Neural progenitor cell (in vitro differentiated cells): ENCODE measurements at regions not wholly inside any gene's neighbourhood (a gene's known extent, or its start where the extent isn't known, plus 50 kb on each side); places are given as distances from the start of the nearest gene placed in this dataset.

Experiments used
- DNase-seq: peaks from one replicate; pipeline ENCODE4 v3.0.0-alpha.2; 2016; ENCODE audit warnings: low spot score
- H2AFZ ChIP-seq: fragments of 200-600 bp; sonication (generic); replicated peaks from 2 replicates; pipeline ENCODE4 v1.6.1; 2016; ENCODE audit warnings: antibody characterized with exemption
- H3F3A ChIP-seq: fragments of 200-600 bp; sonication (generic); 2 replicates; pipeline ENCODE4 v1.6.1; 2016; ENCODE audit warnings: antibody characterized with exemption, low read depth
- H3K27ac ChIP-seq: fragments of 200-600 bp; sonication (generic); 2 replicates; pipeline ENCODE4 v1.5.1; 2016; ENCODE audit warnings: mild to moderate bottlenecking
- H3K27me3 ChIP-seq: fragments of 200-600 bp; sonication (generic); 2 replicates; pipeline ENCODE4 v1.6.1; 2016; ENCODE audit warnings: mild to moderate bottlenecking, moderate library complexity
- H3K36me3 ChIP-seq: fragments of 200-600 bp; sonication (generic); 2 replicates; pipeline ENCODE4 v1.5.1; 2016
- H3K4me1 ChIP-seq: fragments of 200-600 bp; sonication (generic); 2 replicates; pipeline ENCODE4 v1.6.1; 2016; ENCODE audit warnings: mixed run types
- H3K4me2 ChIP-seq: fragments of 200-600 bp; sonication (generic); 2 replicates; pipeline ENCODE4 v1.6.1; 2016
- H3K4me3 ChIP-seq: fragments of 200-600 bp; sonication (generic); 2 replicates; pipeline ENCODE4 v1.5.1; 2016
- H3K79me2 ChIP-seq: fragments of 200-600 bp; sonication (generic); 2 replicates; pipeline ENCODE4 v1.6.1; 2016; ENCODE audit warnings: low read depth
- H3K9ac ChIP-seq: fragments of 200-600 bp; sonication (generic); 2 replicates; pipeline ENCODE4 v1.6.1; 2016
- H3K9me3 ChIP-seq: fragments of 200-600 bp; sonication (generic); 2 replicates; pipeline ENCODE4 v1.5.1; 2016; ENCODE audit warnings: low read depth
- H4K20me1 ChIP-seq: fragments of 200-600 bp; sonication (generic); 2 replicates; pipeline ENCODE4 v1.6.1; 2016; ENCODE audit warnings: low read depth
- H3K27ac Mint-ChIP-seq: 3 replicates; pipeline ENCODE4 v1.8.0; 2021; ENCODE audit warnings: mixed read lengths
- H3K27me3 Mint-ChIP-seq: 2 replicates; pipeline ENCODE4 v1.8.0; 2022; ENCODE audit warnings: low read depth, mild to moderate bottlenecking, inconsistent platforms, moderate library complexity, mixed read lengths; ENCODE audit not compliant: insufficient read depth
- H3K36me3 Mint-ChIP-seq: 3 replicates; pipeline ENCODE4 v1.8.0; 2021; ENCODE audit warnings: mixed read lengths
- H3K4me1 Mint-ChIP-seq: 3 replicates; pipeline ENCODE4 v1.8.0; 2021; ENCODE audit warnings: mixed read lengths
- H3K4me3 Mint-ChIP-seq: 3 replicates; pipeline ENCODE4 v1.8.0; 2021; ENCODE audit warnings: mild to moderate bottlenecking, moderate library complexity, mixed read lengths
- H3K9me3 Mint-ChIP-seq: 3 replicates; pipeline ENCODE4 v1.8.0; 2020; ENCODE audit warnings: mixed read lengths
- CTCF ChIP-seq: fragments of 200-600 bp; sonication (generic); IDR thresholded peaks from 2 replicates; pipeline ENCODE4 v1.5.1; 2017; ENCODE audit warnings: antibody characterized with exemption, mild to moderate bottlenecking
- EZH2 ChIP-seq: fragments of 200-600 bp; sonication (generic); IDR thresholded peaks from 2 replicates; pipeline ENCODE4 v1.6.1; 2017; ENCODE audit warnings: antibody characterized with exemption, mild to moderate bottlenecking, moderate library complexity
- EZH2phosphoT487 ChIP-seq: fragments of 200-600 bp; sonication (generic); IDR thresholded peaks from 2 replicates; pipeline ENCODE4 v1.6.1; 2017; ENCODE audit warnings: antibody characterized with exemption

GRCh38 chr9:73095425-73095824, 56.2 kb upstream of the ANXA1 start:
- H3K79me2 ChIP-seq, result no peaks in the 10 kb centered on the region
- H3K4me1 ChIP-seq, result no peaks in the 10 kb centered on the region
- TF ChIP-seq CTCF (no peak), EZH2 (no peak), EZH2phosphoT487 (no peak)
- no peaks in the 10 kb centered on the region for H3F3A ChIP-seq
- no peak overlapping the region for H2AFZ ChIP-seq
- H3K36me3 ChIP-seq, result no peaks in the 10 kb centered on the region
- Mint-ChIP-seq H3K36me3 (no peaks in the 10 kb centered on the region), H3K9me3 (no peaks in the 10 kb centered on the region), H3K27ac (no peak overlapping the region), H3K4me3 (no peak overlapping the region), H3K27me3 (no peaks in the 10 kb centered on the region), H3K4me1 (no peaks in the 10 kb centered on the region)
- no peak for DNase-seq
- no peak overlapping the region for H3K27ac ChIP-seq
- no peak overlapping the region for H3K9ac ChIP-seq
- H3K4me2 ChIP-seq, result no peak overlapping the region
- H3K4me3 ChIP-seq, result no peak overlapping the region
- H3K27me3 ChIP-seq, result no peaks in the 10 kb centered on the region
- no peaks in the 10 kb centered on the region for H4K20me1 ChIP-seq
- H3K9me3 ChIP-seq, result no peaks in the 10 kb centered on the region

DNA sequence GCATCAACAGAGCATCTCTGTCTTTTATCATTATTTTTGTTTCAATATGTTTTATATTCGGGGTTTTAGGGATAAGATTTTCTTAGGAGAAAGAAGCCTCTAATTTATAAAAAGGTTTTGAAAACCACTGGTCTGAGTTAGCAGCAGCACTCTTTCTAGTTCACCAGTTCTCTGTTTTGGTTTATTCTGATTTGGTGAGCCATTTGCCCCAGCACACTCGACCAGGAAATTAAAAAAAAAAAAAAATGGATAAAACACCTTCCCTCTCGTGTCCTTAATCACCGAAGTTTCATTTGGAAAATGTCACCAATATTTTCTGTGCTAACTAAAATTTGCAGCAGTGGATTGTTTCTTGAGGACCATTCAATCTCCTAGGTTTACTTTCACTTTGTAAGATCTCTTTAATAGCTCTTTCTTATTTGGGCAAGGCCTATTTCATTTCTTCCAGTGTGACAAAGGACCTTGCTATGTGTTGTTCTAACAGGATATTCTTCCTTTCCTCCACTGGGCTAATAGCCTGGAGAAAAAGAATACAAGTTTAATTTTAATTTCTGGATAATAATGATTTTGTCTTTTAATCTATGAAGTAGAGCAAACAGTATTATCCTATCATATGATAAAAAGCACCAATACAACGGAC, 57.8 kb upstream of the ANXA1 start:
- Histone ChIP-seq H3K4me1 (no peaks in the 10 kb centered on the region), H2AFZ (no peak overlapping the region), H3K36me3 (no peaks in the 10 kb centered on the region), H3K79me2 (no peaks in the 10 kb centered on the region), H4K20me1 (no peaks in the 10 kb centered on the region), H3K9me3 (no peaks in the 10 kb centered on the region), H3K9ac (no peak overlapping the region), H3K4me2 (no peak overlapping the region), H3F3A (no peaks in the 10 kb centered on the region), H3K27me3 (no peaks in the 10 kb centered on the region), H3K27ac (no peak overlapping the region), H3K4me3 (no peak overlapping the region)
- no peak for DNase-seq
- Mint-ChIP-seq H3K9me3 (no peaks in the 10 kb centered on the region), H3K36me3 (no peaks in the 10 kb centered on the region), H3K4me3 (no peak overlapping the region), H3K4me1 (no peaks in the 10 kb centered on the region), H3K27me3 (no peaks in the 10 kb centered on the region), H3K27ac (no peak overlapping the region)
- TF ChIP-seq EZH2phosphoT487, result no peak
- no peak for TF ChIP-seq EZH2
- TF ChIP-seq CTCF, result no peak

DNA sequence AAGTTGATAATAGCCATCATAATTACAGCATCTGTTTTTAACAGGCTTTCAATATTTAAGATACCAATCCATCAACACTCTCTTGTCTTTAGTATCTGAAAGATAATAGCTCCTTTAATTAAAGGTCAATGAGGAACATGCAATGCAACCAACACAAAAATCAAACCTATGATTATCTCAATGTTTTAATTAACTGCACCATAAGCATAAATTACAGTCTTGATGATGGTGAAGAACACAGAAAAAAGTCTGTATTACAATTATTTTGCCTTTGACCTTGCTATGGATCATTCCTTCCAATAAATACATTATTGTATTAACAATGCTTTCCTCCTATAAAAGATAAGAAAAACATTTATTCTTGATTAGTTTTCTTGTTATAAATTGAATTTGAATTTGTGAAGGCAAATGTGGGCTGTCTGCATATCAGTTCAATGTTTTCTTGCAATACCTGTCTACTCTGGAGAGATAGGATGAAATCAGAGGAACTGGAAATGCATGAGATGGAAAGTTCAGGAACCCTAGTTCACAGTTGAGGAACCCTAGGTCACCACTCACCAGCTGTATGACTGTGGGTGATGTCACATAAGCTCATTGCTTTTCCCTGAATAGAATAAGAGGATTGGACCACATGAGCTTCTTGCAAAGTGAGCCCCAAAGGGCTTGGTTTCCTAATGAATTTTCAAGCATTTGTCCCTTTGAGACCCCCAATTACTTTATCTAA, 58.5 kb upstream of the ANXA1 start:
- DNase-seq, result no peak
- H3K27me3 Mint-ChIP-seq, result no peaks in the 10 kb centered on the region
- no peak overlapping the region for H3K27ac Mint-ChIP-seq
- no peaks in the 10 kb centered on the region for H3K36me3 Mint-ChIP-seq
- no peaks in the 10 kb centered on the region for H3K36me3 ChIP-seq
- TF ChIP-seq CTCF (no peak), EZH2phosphoT487 (no peak), EZH2 (no peak)
- H3K9ac ChIP-seq, result no peak overlapping the region
- H3K79me2 ChIP-seq, result no peaks in the 10 kb centered on the region
- H3K4me1 ChIP-seq, result no peaks in the 10 kb centered on the region
- no peaks in the 10 kb centered on the region for H4K20me1 ChIP-seq
- H3K9me3 ChIP-seq, result no peaks in the 10 kb centered on the region
- no peaks in the 10 kb centered on the region for H3K27me3 ChIP-seq
- no peak overlapping the region for H3K4me3 ChIP-seq
- no peak overlapping the region for H2AFZ ChIP-seq
- no peaks in the 10 kb centered on the region for H3K9me3 Mint-ChIP-seq
- H3K4me3 Mint-ChIP-seq, result no peak overlapping the region
- H3F3A ChIP-seq, result no peaks in the 10 kb centered on the region
- no peaks in the 10 kb centered on the region for H3K4me1 Mint-ChIP-seq
- H3K27ac ChIP-seq, result no peak overlapping the region
- no peak overlapping the region for H3K4me2 ChIP-seq
